GM12878 (cell line): ENCODE measurements at regions not wholly inside any gene's neighbourhood (a gene's known extent, or its start where the extent isn't known, plus 50 kb on each side); places are given as distances from the start of the nearest gene placed in this dataset.

Experiments used
- ATAC-seq: fragments of 200-7000 bp; cut with Tn5 transposase; 3 replicates; pipeline ENCODE4 v1.9.1; 2020; ENCODE audit warnings: mild to moderate bottlenecking, moderate library complexity
- BruUV-seq: library from RNA; stranded (reverse); fragments of 400-500 nt; replicated peaks from 2 replicates; lab custom pipeline; 2021; lab: Mats Ljungman, UMichigan
- CTCF ChIA-PET: fragments of 300-600 bp; sonication (Branson Sonifier 250); formaldehyde crosslinking; extraction: SDS; loops from one replicate; lab custom pipeline; 2021; ENCODE audit warnings: inconsistent platforms; lab: Yijun Ruan, JAX
- POLR2A ChIA-PET: fragments of 350-600 bp; formaldehyde crosslinking; extraction: SDS; loops from one replicate; lab custom pipeline; 2021; ENCODE audit warnings: inconsistent platforms; lab: Charles Lee
- RAD21 ChIA-PET: fragments of 300-600 bp; sonication (Branson Sonifier 250); formaldehyde crosslinking; loops from one replicate; lab custom pipeline; 2023; ENCODE audit warnings: antibody characterized with exemption; ENCODE audit not compliant: unreplicated experiment; lab: Charles Lee
- SMC1A ChIA-PET: fragments of 300-600 bp; sonication (Branson Sonifier 250); formaldehyde crosslinking; loops from one replicate; lab custom pipeline; 2023; ENCODE audit not compliant: unreplicated experiment, uncharacterized antibody; lab: Charles Lee
- DNase-seq: peaks from one replicate; pipeline ENCODE4 v3.0.0-alpha.2; 2011; ENCODE audit warnings: low read depth, low spot score
- FAIRE-seq: peaks from 3 replicates; lab custom pipeline; 2011; peaks lifted over from hg19 to GRCh38; lab: Jason Lieb, UNC
- H2AFZ ChIP-seq: 2 replicates; pipeline ENCODE4 v1.6.0; 2011; ENCODE audit warnings: low read depth, low read length, control low read depth; ENCODE audit not compliant: control insufficient read depth
- H3K27ac ChIP-seq: 2 replicates; pipeline ENCODE4 v1.5.1; 2011; ENCODE audit warnings: control low read depth; ENCODE audit not compliant: control insufficient read depth, insufficient read depth
- H3K27me3 ChIP-seq, 2 experiments: replicated peaks in 1 of 2; 2 replicates each; pipeline versions ENCODE4 v1.6.0 to v1.6.1; 2011; ENCODE audit warnings: low read length in 1 of 2; ENCODE audit not compliant: control insufficient read depth in 2 of 2, insufficient read depth in 2 of 2
- H3K36me3 ChIP-seq, 2 experiments: 2 replicates each; pipeline ENCODE4 v1.5.1; 2011; ENCODE audit warnings: low read length in 1 of 2; ENCODE audit not compliant: control insufficient read depth in 2 of 2, insufficient read depth in 2 of 2
- H3K4me1 ChIP-seq: 2 replicates; pipeline ENCODE4 v1.6.1; 2011; ENCODE audit warnings: mild to moderate bottlenecking, low read length, moderate library complexity, mixed read lengths; ENCODE audit not compliant: control insufficient read depth, insufficient read depth
- H3K4me2 ChIP-seq: 2 replicates; pipeline ENCODE4 v1.6.0; 2011; ENCODE audit warnings: control low read depth; ENCODE audit not compliant: control insufficient read depth, insufficient read depth
- H3K4me3 ChIP-seq: fragments of 200-600 bp; sonication (generic); 2 replicates; pipeline ENCODE4 v1.5.1; 2016
- H3K79me2 ChIP-seq: 2 replicates; pipeline ENCODE4 v1.6.0; 2011; ENCODE audit warnings: low read length; ENCODE audit not compliant: control insufficient read depth, insufficient read depth
- H3K9ac ChIP-seq: 2 replicates; pipeline ENCODE4 v1.8.0; 2011; ENCODE audit warnings: low read length, control low read depth, mixed read lengths; ENCODE audit not compliant: control insufficient read depth, insufficient read depth
- H3K9me3 ChIP-seq: replicated peaks from 3 replicates; pipeline ENCODE4 v1.5.1; 2011; ENCODE audit warnings: mild to moderate bottlenecking, low read length; ENCODE audit not compliant: control insufficient read depth, insufficient read depth
- H4K20me1 ChIP-seq: 2 replicates; pipeline ENCODE4 v1.6.0; 2011; ENCODE audit not compliant: control insufficient read depth, insufficient read depth
- BCLAF1 ChIP-seq: fragments of 450-650 bp; IDR thresholded peaks from 2 replicates; pipeline ENCODE4 v1.6.1; 2017; ENCODE audit warnings: antibody characterized with exemption, mild to moderate bottlenecking, moderate library complexity
- BRCA1 ChIP-seq: IDR thresholded peaks from 2 replicates; pipeline ENCODE4 v1.6.1; 2011; ENCODE audit warnings: low read depth, low read length, improper control_type of control experiment
- CTCF ChIP-seq, 3 experiments: IDR thresholded peaks in 2 of 3; conservative IDR thresholded peaks in 1 of 3; 2 replicates each; pipeline ENCODE4 v1.5.1; 2011; ENCODE audit warnings: low read depth in 3 of 3, low read length in 3 of 3, mild to moderate bottlenecking in 3 of 3, control low read depth in 2 of 3, moderate library complexity in 2 of 3, inconsistent platforms in 1 of 3, mixed read lengths in 1 of 3; ENCODE audit not compliant: control insufficient read depth in 2 of 3, insufficient read depth in 1 of 3; ENCODE audit errors: extremely low read depth in 1 of 3
- GATAD2B ChIP-seq: fragments of 450-650 bp; conservative IDR thresholded peaks from 2 replicates; pipeline ENCODE4 v1.6.1; 2017; ENCODE audit warnings: low read depth, mild to moderate bottlenecking, moderate library complexity
- IKZF2 ChIP-seq, 2 experiments: fragments of 450-650 bp; IDR thresholded peaks; 2 replicates each; pipeline ENCODE4 v1.6.1; 2017; ENCODE audit warnings: mild to moderate bottlenecking in 2 of 2, moderate library complexity in 2 of 2
- KAT2A ChIP-seq: conservative IDR thresholded peaks from 2 replicates; pipeline ENCODE4 v1.6.1; 2011; ENCODE audit warnings: low read depth, low read length; ENCODE audit not compliant: control insufficient read depth
- PAX8 ChIP-seq: fragments of 450-650 bp; IDR thresholded peaks from 2 replicates; pipeline ENCODE4 v1.6.1; 2017; ENCODE audit warnings: mild to moderate bottlenecking, moderate library complexity
- RCOR1 ChIP-seq: conservative IDR thresholded peaks from 2 replicates; pipeline ENCODE4 v1.6.1; 2012; ENCODE audit warnings: low read depth, low read length, improper control_type of control experiment
- RFX5 ChIP-seq: IDR thresholded peaks from 2 replicates; pipeline ENCODE4 v1.6.1; 2011; ENCODE audit warnings: low read depth, low read length, improper control_type of control experiment
- USF2 ChIP-seq: IDR thresholded peaks from 2 replicates; pipeline ENCODE4 v1.6.1; 2011; ENCODE audit warnings: low read depth, low read length, improper control_type of control experiment, borderline replicate concordance
- ZNF217 ChIP-seq: fragments of 450-650 bp; IDR thresholded peaks from 2 replicates; pipeline ENCODE4 v1.6.1; 2017; ENCODE audit warnings: antibody characterized with exemption, mild to moderate bottlenecking
- WGBS: methylation state at CpG from one replicate; pipeline ENCODE4 v1.1.6; 2016; ENCODE audit warnings: low lambda C conversion rate; ENCODE audit not compliant: insufficient replicate concordance, insufficient coverage; ENCODE audit errors: missing lambda C conversion rate; 5-methylcytosine and 5-hydroxymethylcytosine counted together
- in situ Hi-C: fragments of 300-500 bp; cut with MboI; formaldehyde crosslinking; loops from 9 replicates; pipeline ENCODE4 v1.14.3; 2018; ENCODE audit warnings: mixed read lengths
- intact Hi-C: fragments of 100-400 bp; cut with micrococcal nuclease; formaldehyde crosslinking; loops from one replicate; pipeline ENCODE4 v1.14.2; 2022; ENCODE audit not compliant: unreplicated experiment

- H2AFZ ChIP-seq, result no peak overlapping the region
- ChIA-PET RAD21 (no interaction called here), SMC1A (no interaction called here)
- WGBS, result 53% methylated on average over 6 of the region's 6 CpGs
- in situ Hi-C loops, result no loop called here
- FAIRE-seq (no peak), DNase-seq (no peak)
- H3K9me3 ChIP-seq, result no peaks in the 10 kb centered on the region
- no peak overlapping the region for H3K4me2 ChIP-seq
- no peaks in the 10 kb centered on the region for H3K79me2 ChIP-seq
- TF ChIP-seq BCLAF1 (no peak), ZNF217 (no peak), IKZF2 (IDR thresholded peaks at IDR 0.05) (no peak), RCOR1 (no peak), PAX8 (no peak), RFX5 (no peak), BRCA1 (no peak), GATAD2B (no peak), USF2 (no peak), KAT2A (no peak), CTCF (IDR thresholded peaks at IDR 0.05 in 2 of 3, conservative IDR thresholded peaks at IDR 0.05 in 1 of 3; ENCODE audit: control insufficient read depth in 2 of 3, extremely low read depth in 1 of 3, insufficient read depth in 1 of 3, low read depth in 3 of 3, low read length in 3 of 3) (no peak)
- TF ChIP-seq, all 136 proteins: peak for 0
- no peak overlapping the region for H3K27ac ChIP-seq
- intact Hi-C loops, result no loop called here
- ChIA-PET POLR2A (no interaction called here), CTCF (no interaction called here)
- no peak for ATAC-seq
- no peak overlapping the region for H3K9ac ChIP-seq
- BruUV-seq, result no TSS peak
- no peak overlapping the region for H3K4me3 ChIP-seq
- H3K4me1 ChIP-seq, result no peaks in the 10 kb centered on the region
- H4K20me1 ChIP-seq, result no peaks in the 10 kb centered on the region
- H3K36me3 ChIP-seq, result no peaks in the 10 kb centered on the region
- peaks cover 0 to 4% of the 10 kb centered on the region in 2 experiments; a peak in 3 of 4 replicates for H3K27me3 ChIP-seq
Observed at GRCh38 chr15:62788224-62788623, 254.3 kb upstream of the TPM1 start.
